Dedifferentiated amniotic fluid mesenchymal stem cell (primary cell): ENCODE measurements at regions not wholly inside any gene's neighbourhood (a gene's known extent, or its start where the extent isn't known, plus 50 kb on each side); places are given as distances from the start of the nearest gene placed in this dataset.
"Not testable (repeated sequence)": the region's sequence is repeated elsewhere in the genome, so short reads cannot be mapped to it uniquely, and the experiment has no call there.

Experiments used
- DNase-seq: peaks from one replicate; pipeline ENCODE4 v3.0.0-alpha.2; 2016; ENCODE audit errors: extremely low spot score

DNA sequence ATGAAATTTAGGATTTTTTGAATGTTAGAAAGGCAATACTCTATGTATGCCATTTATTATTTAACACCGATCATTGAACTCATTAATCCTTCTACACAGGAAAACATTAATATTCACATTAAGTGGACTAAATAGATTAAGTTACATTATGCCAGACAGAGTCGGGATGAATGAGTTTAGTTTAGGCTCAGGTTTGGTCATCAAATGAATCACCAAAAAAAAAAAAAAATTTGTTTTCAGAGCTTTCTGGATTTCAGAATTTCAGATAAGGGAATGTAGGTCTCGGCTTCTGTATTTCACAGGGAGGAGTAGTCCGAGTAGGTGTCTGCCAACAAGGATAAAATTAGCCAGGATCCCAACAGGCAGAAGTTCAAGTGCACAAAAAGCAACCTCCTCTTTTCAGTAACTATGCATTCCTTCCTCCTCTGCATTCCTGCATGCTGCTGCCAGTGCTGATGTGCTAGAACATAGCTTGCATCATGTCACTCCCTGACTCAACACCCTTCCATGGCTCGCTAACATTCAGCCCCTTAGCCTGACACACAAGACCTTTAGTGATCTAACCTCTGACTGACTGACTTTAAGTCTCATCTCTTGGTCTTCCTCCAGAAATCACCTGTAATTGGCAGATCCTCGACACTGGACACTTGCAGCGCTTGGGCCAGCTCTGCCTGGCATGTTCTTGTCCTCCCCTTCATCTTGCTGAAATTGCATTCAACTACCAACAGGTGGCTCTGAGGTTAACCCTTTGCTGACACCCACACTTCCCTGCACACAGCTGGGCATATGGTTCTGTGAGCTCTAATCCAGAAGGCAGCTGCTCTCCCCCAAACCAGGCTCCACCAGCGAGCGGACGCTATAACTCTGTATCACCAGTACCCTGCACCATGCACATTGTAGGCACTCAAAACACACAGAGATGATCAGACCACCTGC lies 145.4 kb upstream of the PROK2 start:
- DNase-seq = peak; percentile 51

DNA sequence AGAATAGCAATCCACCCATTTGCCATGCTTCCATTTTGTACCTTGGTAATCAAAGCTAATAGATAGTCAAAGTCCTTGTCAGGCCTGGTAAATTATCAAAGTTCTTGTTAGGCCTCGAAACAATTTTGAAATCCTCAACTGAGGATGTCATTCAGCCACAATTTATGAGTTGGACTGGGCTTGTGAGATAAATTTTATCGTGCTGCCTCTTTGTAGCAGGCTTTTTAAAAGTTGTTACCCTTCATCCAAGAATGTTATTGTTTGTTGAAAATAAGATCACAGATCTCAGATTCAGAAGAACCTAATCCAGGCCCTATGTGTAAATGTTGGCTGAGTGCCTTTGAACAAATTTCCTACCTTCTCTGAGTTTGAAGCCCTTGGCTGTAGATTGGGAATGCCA lies 143.3 kb upstream of the PROK2 start:
- no peak for DNase-seq

- DNase-seq = no peak
Observed at GRCh38 chr3:71927505-71928066, 142.6 kb upstream of the PROK2 start.

GRCh38 chr3:71926616-71927015 lies 141.7 kb upstream of the PROK2 start:
- no peak for DNase-seq

DNA sequence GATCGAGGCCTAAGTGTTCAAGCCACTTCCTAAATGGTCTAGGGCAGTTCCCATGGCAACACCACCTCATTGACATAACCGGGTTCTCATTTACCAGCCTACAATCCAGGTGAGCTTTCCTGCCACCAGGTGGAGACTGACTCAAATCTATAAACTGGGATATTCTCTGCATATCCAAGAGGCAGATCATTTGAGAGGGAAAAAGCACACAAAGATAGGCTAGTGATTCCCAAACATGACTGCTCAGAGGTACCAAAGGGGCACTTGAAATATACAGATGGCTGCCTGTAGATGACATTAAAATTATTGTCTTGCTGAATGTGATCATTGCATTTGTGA lies 141.3 kb upstream of the PROK2 start:
- DNase-seq = no peak

DNA sequence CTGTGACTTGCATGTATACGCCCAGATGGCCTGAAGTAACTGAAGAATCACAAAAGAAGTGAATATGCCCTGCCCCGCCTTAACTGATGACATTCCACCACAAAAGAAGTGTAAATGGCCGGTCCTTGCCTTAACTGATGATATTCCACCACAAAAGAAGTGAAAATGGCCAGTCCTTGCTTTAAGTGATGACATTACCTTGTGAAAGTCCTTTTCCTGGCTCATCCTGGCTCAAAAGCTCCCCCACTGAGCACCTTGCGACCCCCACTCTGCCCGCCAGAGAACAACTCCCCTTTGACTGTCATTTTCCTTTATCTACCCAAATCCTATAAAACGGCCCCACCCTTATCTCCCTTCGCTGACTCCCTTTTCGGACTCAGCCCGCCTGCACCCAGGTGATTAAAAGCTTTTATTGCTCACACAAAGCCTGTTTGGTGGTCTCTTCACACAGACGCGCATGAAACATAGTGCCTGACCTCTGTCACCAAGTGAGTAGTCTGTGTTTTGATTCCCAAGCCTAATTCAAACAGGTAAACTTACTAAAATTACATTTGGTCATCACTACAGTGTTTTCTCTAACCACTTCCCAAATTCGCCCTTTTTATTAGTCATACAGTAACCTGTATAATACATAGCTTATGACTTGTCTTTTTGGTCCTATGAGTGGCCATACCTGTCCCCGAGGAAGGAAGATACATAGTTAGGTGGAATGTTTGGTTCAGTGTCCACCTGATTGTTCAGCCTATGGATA lies 140.7 kb upstream of the PROK2 start:
- not testable (repeated sequence) for DNase-seq

DNA sequence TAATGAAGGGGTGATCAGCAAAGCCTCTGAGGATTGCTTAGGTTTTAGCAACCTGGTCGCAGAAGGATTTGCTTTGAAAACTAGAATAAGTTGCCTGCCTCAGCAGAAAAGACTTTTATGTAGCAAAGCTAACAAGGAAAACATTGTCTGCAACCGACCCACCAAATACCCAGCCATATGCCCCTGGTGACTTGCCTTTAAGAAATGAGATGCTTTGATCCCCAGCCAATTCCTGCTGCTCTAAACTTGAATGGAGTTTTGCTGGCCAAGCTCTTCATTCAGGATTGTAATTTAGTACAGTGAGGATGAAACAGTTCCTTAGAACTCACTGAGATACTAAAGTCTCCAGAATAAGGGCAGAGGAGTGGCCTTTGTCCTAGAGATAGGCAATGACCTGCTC lies 139.8 kb upstream of the PROK2 start:
- DNase-seq = no peak

- no peak for DNase-seq
Observed at GRCh38 chr3:71921036-71921435, 136.1 kb upstream of the PROK2 start.

DNA sequence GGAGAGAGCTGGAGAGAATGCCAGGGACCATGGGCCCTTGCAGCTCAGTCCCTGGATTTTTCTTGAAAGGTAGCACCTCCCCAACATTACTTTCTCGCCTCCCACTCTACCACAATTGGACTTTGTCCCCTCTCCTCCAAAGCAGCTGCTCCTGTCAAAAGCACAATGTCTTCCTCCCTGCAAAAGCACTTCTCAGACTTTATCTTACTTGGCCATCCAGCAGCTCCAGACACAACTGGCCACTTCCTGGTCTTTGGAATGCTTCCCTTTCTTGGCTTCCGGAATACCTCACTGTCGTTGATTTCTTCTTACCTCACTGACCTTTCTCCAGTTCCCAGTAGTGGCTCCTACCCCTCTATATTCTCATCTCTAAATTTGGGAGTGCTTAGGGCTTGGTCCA lies 134.6 kb upstream of the PROK2 start:
- no peak for DNase-seq

- DNase-seq = no peak
Observed at GRCh38 chr3:71917545-71917944, 132.6 kb upstream of the PROK2 start.

GRCh38 chr3:71916747-71917369 lies 131.9 kb upstream of the PROK2 start:
- no peak for DNase-seq

GRCh38 chr3:71912839-71913495 lies 128.0 kb upstream of the PROK2 start:
- no peak for DNase-seq

DNA sequence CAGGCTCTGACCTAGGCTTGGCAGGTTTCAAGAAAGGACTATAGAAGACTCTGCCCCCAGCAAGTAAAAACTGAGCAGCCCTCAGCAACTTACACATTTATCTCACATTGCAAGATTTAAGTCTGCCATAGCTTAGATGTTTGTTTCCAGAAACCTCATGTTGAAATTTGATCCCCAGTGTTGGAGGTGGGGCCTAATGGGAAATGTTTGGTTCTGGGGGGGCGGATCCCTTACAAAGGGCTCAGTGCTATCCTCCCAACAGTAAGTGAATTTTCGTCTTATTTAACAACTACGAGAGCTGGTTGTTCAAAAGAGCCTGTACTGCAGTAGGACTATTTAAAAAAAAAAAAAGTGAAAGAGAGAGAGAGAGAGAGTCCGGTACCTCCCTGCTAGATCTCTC lies 125.2 kb upstream of the PROK2 start:
- no peak for DNase-seq

- DNase-seq = no peak
Observed at GRCh38 chr3:71907996-71908395, 123.0 kb upstream of the PROK2 start.

- no peak for DNase-seq
Observed at GRCh38 chr3:71906976-71907375, 122.0 kb upstream of the PROK2 start.

DNA sequence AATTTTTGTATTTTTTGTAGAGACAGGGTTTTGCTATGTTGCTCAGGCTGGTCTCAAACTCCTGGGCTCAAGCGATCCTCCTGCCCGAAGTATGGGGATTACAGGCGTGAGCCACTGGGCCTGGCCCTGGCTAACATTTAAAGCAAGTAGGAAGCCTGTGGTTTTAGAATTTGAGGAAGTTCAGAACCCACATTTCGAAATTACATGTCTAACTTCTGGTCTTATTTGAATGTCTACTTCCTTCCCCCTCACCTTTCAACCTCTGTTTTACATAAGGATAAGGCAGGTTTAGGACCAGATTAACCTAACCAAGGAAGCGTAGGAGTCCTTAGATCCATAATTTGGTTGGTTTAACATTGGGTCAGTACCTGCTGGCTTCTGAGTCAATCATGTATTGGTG lies 120.5 kb upstream of the PROK2 start:
- no peak for DNase-seq

DNA sequence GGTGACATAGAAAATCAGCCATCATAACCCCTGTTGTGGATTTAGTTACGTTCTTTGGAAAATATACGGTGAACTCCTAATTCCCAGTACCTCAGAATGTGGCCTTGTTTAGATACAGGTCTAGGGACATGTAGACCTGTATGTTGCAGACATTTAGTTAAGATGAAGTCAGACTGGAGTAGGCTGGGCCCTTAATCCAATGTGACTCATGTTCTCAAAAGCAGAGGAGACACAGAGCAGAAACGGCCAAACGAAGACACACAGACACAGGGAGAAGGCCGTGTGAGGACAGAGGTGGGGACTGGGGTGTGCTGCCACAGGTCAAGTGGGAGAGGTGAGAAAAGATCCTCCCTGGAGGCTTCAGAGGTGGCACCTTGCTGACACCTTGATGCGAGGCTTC lies 119.0 kb upstream of the PROK2 start:
- no peak for DNase-seq

DNA sequence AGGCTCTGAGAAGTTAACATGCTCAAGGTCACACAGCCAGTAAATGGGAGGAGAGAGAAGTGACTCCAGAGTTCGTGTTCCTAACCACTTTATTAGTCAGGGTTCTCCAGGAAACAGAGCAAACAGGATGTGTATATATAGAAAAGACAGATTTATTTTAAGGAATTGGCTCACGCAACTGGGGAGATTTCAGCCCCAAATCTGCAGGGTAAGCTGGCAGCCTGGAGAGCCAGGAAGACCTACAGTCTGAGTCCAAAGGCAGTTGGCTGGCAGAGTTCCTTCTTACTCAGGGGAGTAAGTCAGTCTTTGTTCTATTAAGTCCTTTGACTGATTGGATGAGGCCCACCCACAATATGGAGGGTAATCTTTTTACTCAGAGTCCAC lies 118.2 kb upstream of the PROK2 start:
- no peak for DNase-seq

GRCh38 chr3:71902258-71903111 lies 117.5 kb upstream of the PROK2 start:
- DNase-seq = no peak

DNA sequence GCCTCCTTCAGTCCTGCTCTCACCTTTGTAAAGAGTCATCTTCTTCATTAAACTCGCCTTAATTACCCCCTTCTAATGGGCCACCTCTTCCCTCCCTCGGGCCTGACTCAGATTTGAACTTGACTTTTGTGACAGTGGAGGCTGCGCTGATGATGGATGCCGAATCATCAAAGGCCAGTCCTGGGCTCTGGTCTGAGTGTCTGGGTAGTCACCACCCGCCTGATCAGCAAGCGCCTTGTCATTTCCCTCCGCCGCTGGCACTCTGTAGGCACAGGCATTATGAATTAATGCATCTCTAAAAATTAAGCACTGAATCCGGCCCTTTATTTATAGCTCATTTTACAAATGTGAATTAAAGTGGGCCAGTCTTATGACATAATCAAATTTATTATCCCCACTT lies 116.7 kb upstream of the PROK2 start:
- DNase-seq = no peak

GRCh38 chr3:71900057-71900456 lies 115.1 kb upstream of the PROK2 start:
- DNase-seq = no peak
